HFFc6 (cell line): ENCODE measurements at regions not wholly inside any gene's neighbourhood (a gene's known extent, or its start where the extent isn't known, plus 50 kb on each side); places are given as distances from the start of the nearest gene placed in this dataset.
"Not testable (repeated sequence)": the region's sequence is repeated elsewhere in the genome, so short reads cannot be mapped to it uniquely, and the experiment has no call there.

Source experiments
- DNase-seq: peaks from one replicate; pipeline ENCODE4 v3.0.0-alpha.2; 2018
- H3K27ac Mint-ChIP-seq: 2 replicates; pipeline ENCODE4 v1.8.0; 2020; ENCODE audit warnings: mild to moderate bottlenecking, mixed read lengths
- H3K27me3 Mint-ChIP-seq: 2 replicates; pipeline ENCODE4 v1.8.0; 2021; ENCODE audit warnings: mild to moderate bottlenecking, moderate library complexity, mixed read lengths; ENCODE audit not compliant: insufficient read depth
- H3K36me3 Mint-ChIP-seq: 2 replicates; pipeline ENCODE4 v1.8.0; 2021; ENCODE audit warnings: low read depth, mixed read lengths
- H3K4me1 Mint-ChIP-seq: 2 replicates; pipeline ENCODE4 v1.8.0; 2020; ENCODE audit warnings: low read depth, mixed read lengths
- H3K4me3 Mint-ChIP-seq: 2 replicates; pipeline ENCODE4 v1.8.0; 2020; ENCODE audit warnings: mild to moderate bottlenecking, moderate library complexity, mixed read lengths
- H3K9me3 Mint-ChIP-seq: 2 replicates; pipeline ENCODE4 v1.8.0; 2020; ENCODE audit warnings: mild to moderate bottlenecking, mixed read lengths
- CTCF ChIP-seq: fragments of 200-600 bp; sonication (generic); IDR thresholded peaks from 2 replicates; pipeline ENCODE4 v1.5.0; 2021; ENCODE audit warnings: antibody characterized with exemption, mild to moderate bottlenecking

GRCh38 chr2:71962911-71963694 is 184.6 kb downstream of the CYP26B1 start:
- DNase-seq: no peak
- peaks cover 13% of the 10 kb centered on the region for H3K27me3 Mint-ChIP-seq
- no peak overlapping the region for H3K27ac Mint-ChIP-seq
- no peak for TF ChIP-seq CTCF
- no peak overlapping the region for H3K4me3 Mint-ChIP-seq
- peaks cover 17% of the 10 kb centered on the region for H3K9me3 Mint-ChIP-seq
- no peaks in the 10 kb centered on the region for H3K4me1 Mint-ChIP-seq
- H3K36me3 Mint-ChIP-seq: 0 out of 2 replicates have a peak, but pooled peaks cover 2% of the 10 kb centered on the region

GRCh38 chr2:71962350-71962749 is 185.3 kb downstream of the CYP26B1 start:
- no peaks in the 10 kb centered on the region for H3K4me1 Mint-ChIP-seq
- 0 out of 2 replicates have a peak, but pooled peaks cover 8% of the 10 kb centered on the region for H3K36me3 Mint-ChIP-seq
- H3K27me3 Mint-ChIP-seq: peaks cover 13% of the 10 kb centered on the region
- H3K4me3 Mint-ChIP-seq: no peak overlapping the region
- no peak for TF ChIP-seq CTCF
- H3K27ac Mint-ChIP-seq: no peak overlapping the region
- peaks cover 25% of the 10 kb centered on the region for H3K9me3 Mint-ChIP-seq
- DNase-seq: no peak

- TF ChIP-seq CTCF: no peak
- H3K4me1 Mint-ChIP-seq: no peaks in the 10 kb centered on the region
- peaks cover 34% of the 10 kb centered on the region for H3K9me3 Mint-ChIP-seq
- peaks cover 6% of the 10 kb centered on the region; the same call in 1 of the 2 replicates for H3K27me3 Mint-ChIP-seq
- no peak overlapping the region for H3K27ac Mint-ChIP-seq
- no peak for DNase-seq
- 0 out of 2 replicates have a peak, but pooled peaks cover 15% of the 10 kb centered on the region for H3K36me3 Mint-ChIP-seq
- no peak overlapping the region for H3K4me3 Mint-ChIP-seq
Measured at GRCh38 chr2:71961289-71962027, 186.2 kb downstream of the CYP26B1 start.

- Mint-ChIP-seq H3K4me3 (no peak overlapping the region), H3K36me3 (0 out of 2 replicates have a peak, but pooled peaks cover 15% of the 10 kb centered on the region), H3K27me3 (peaks cover 5% of the 10 kb centered on the region; the same call in 1 of the 2 replicates), H3K27ac (no peak overlapping the region), H3K4me1 (no peaks in the 10 kb centered on the region), H3K9me3 (peaks cover 37% of the 10 kb centered on the region)
- TF ChIP-seq CTCF: no peak
- no peak for DNase-seq
Measured at GRCh38 chr2:71959494-71959893, 188.2 kb downstream of the CYP26B1 start.

GRCh38 chr2:71958426-71958825 is 189.2 kb downstream of the CYP26B1 start:
- Mint-ChIP-seq H3K9me3 (peaks cover 37% of the 10 kb centered on the region), H3K36me3 (0 out of 2 replicates have a peak, but pooled peaks cover 15% of the 10 kb centered on the region)
- H3K27ac Mint-ChIP-seq, H3K27me3 Mint-ChIP-seq, DNase-seq, H3K4me1 Mint-ChIP-seq, H3K4me3 Mint-ChIP-seq: not testable (repeated sequence)
